ENCODE measurements at regions not wholly inside any gene's neighbourhood (a gene's known extent, or its start where the extent isn't known, plus 50 kb on each side); places are given as distances from the start of the nearest gene placed in this dataset.
A peak's percentile ranks its signal among the peaks of the same experiment; 100 is the strongest.

DNA sequence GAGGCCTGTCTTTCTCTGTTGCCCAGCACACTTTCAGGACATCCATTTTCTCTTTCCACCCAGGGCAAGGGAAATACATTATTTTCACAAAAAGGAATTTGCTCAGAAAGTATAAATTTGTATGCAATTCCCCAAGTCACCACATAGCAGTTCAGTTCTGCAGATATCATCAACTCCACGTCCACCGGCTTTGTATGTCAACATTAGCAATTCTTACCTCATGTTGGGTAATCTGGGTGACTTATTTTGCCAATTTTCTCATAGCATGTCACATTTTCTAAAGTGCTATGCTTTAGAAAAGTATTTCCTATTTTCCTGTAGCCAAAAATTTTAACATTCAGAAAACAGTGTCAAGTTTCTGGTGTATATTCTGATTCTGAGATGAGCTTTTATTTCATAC is 501.8 kb downstream of the EFNB2 start:
- TF ChIP-seq, protein P1, sequence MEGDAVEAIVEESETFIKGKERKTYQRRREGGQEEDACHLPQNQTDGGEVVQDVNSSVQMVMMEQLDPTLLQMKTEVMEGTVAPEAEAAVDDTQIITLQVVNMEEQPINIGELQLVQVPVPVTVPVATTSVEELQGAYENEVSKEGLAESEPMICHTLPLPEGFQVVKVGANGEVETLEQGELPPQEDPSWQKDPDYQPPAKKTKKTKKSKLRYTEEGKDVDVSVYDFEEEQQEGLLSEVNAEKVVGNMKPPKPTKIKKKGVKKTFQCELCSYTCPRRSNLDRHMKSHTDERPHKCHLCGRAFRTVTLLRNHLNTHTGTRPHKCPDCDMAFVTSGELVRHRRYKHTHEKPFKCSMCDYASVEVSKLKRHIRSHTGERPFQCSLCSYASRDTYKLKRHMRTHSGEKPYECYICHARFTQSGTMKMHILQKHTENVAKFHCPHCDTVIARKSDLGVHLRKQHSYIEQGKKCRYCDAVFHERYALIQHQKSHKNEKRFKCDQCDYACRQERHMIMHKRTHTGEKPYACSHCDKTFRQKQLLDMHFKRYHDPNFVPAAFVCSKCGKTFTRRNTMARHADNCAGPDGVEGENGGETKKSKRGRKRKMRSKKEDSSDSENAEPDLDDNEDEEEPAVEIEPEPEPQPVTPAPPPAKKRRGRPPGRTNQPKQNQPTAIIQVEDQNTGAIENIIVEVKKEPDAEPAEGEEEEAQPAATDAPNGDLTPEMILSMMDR (IDR thresholded peaks at IDR 0.05; ENCODE audit: poor library complexity), result peak; percentile 22
- TF ChIP-seq EZH2 (IDR thresholded peaks at IDR 0.05; ENCODE audit: borderline replicate concordance), result no peak
- TF ChIP-seq EZH2phosphoT487 (IDR thresholded peaks at IDR 0.05; ENCODE audit: low read depth, severe bottlenecking, unreplicated experiment), result no peak

All from hepatocyte (in vitro differentiated cells).